IPS DF 4.7 (cell line): ENCODE measurements at regions not wholly inside any gene's neighbourhood (a gene's known extent, or its start where the extent isn't known, plus 50 kb on each side); places are given as distances from the start of the nearest gene placed in this dataset.
A peak's percentile ranks its signal among the peaks of the same experiment; 100 is the strongest.
"Not testable (repeated sequence)": the region's sequence is repeated elsewhere in the genome, so short reads cannot be mapped to it uniquely, and the experiment has no call there.

ENCODE experiments used
- DNase-seq: peaks from one replicate; pipeline ENCODE4 v3.0.0-alpha.2; 2013; ENCODE audit warnings: low spot score; ENCODE audit errors: extremely low read depth

DNA sequence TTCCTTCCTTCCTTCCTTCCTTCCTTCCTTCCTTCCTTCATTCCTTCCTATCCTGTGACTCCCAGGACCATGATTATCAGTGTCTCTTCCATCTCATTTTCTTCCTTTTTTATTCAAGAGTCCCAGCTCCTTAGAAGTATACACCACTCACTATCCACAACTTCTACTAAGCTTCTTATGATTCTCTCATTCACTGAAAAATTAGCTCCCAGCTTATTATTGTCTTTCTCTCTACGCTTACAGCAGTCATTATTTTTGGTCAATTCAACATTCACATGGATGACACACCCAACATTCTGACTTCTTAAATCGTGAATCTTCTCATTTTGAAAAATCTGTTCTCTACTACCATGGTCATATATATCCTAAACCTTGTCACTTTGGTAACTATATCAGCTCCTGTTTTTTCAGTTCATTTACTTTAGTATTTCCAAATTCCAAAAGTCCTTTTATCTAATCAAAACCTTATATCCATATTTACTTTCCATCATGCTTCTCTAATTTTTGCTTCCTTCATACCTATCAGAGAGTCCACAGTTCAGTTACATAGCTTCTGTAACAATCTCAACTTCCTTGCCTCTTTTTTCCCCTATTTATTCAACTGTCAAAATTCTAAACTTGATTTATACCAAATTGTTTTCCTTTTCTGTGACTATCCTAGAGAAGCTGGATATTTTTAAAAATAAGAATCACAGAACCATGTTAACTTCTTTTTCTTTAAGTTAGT, 677.5 kb downstream of the RAPGEF2 start:
- DNase-seq, result no peak

DNA sequence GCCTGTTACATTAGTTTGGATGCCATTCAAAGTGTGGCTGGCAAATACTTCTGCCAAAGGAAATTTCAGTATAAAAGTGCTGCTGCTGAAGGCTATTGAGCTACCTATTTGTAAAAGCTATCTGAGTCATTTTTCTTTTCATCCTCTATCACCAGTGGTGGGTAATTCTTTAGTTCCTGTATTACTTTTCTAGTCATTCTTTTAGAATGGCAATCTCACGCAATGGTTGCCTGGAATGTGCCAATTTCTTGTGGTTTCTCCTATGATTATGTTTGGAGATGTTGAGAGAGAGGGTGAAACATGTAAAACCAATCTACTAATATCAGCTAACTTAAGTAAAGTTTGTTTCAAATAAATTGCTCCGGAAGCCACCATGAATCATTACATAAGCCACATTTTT, 685.0 kb downstream of the RAPGEF2 start:
- no peak for DNase-seq

DNA sequence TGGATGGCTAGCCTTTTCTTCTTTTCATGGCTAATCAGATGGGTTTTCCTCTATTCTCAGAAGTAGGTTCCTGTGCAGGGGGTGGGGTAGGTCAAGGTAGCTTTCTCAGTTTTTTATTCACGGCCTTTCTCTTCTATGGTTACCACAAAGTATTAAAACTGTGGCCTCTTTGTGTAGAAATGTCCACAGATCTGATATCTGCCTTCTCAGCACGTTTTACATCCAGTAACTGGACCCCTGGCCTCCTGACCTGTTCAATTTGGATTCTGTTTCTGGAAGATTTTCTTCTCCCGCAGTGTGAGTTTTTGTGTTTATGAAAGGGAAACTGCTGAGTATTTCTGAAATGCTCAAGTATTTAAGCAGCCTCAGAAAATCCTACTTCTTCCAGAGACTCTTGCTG, 688.5 kb downstream of the RAPGEF2 start:
- DNase-seq, result no peak

DNA sequence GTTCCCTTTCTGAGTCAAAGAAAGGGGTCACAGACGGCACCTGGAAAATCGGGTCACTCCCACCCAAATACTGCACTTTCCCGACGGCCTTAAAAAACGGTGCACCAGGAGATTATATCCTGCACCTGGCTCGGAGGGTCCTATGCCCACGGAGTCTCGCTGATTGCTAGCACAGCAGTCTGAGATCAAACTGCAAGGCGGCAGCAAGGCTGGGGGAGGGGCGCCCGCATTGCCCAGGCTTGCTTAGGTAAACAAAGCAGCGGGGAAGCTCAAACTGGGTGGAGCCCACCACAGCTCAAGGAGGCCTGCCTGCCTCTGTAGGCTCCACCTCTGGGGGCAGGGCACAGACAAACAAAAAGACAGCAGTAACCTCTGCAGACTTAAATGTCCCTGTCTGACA, 701.7 kb downstream of the RAPGEF2 start:
- DNase-seq, result not testable (repeated sequence)

DNA sequence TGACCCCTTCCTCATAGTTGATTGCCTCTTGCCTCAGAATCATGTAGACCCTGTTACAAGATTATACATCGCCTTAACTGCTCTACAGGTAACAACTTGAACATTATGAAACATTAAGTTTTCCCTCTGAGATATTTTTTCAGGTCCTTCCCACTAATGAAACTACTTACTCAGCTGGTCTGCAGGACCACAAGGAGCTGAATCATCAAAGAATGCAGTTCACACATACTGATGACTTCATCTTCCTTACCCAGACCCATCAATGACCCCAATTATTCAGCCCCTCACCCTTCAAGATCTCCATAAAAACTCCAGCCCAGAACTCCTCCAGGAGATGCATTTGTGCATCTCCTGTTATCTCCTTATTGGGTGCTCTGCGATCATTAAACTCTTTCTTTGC, 720.9 kb downstream of the RAPGEF2 start:
- DNase-seq, result no peak

DNA sequence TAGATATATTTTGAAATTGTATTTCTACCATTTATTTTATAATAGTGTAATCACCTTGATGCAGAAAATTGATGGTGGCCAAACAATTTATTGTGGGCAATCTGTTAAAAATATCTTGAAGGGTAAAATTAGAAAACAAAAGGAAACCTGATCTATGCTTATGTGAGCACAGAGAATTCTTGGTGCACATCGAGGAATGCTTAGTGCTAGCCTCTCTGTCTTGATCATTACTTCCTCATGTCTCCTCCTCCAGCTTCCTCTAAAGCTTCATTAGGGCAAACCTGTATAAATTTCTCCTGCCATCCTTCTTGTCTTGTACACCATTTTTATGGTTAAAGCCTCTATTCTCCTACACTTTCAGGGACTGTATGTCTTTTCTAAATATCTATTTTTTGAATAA, 725.8 kb downstream of the RAPGEF2 start:
- DNase-seq, result no peak

DNA sequence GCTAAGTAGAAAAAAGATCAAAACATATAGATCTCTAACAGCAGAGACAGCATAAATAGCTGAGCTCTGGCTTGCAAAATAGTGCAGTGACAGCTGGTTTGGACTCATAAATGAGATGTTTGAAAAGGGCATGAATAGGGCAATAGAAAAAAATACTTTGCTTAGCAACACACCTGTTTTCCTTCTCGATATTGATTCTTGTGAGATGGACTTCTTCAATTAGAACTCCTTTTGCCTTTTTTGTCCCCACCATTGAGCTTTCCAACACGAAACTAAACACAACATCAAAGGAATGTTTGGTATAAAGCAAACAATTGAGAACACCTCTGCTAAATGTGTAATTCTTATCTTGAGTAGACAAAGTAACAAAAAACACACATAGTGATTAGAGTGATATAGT, 726.3 kb downstream of the RAPGEF2 start:
- no peak for DNase-seq

DNA sequence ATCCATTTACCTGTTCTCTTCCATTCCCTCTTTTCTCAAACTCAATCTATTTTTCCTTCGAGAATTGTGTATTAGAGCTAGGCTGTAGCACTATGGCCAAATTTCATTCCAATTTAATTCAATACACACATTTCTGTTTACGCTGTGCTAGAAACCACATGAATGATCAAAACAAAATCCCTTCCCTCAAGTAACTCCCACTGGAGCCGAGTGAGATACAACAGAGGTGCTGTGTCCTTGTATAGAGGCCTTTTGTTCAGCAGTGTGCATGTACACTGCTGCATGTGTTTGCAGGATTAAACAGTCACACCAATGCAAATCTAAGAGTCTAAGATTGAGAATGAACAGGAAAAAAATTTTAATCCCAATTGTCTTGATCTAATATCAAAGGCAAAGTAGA, 734.2 kb downstream of the RAPGEF2 start:
- no peak for DNase-seq

DNA sequence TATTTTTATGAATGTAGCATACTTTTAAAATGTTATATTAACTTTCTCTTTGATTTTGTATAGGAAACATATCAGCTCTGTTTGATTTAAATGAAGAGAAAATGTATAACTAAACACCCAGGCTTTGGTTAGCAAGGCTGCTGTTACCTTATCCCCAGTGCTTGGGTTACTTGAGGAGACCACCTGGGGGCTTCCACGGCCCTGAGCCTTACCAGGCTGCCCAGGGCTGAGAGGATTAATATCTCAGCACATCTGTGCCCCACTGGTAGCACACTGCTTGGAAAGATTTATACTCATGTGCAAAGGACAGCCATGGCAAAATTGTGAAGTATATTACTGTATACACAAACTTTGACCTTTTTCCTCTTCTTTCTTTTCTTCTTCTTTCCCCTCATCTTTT, 752.9 kb downstream of the RAPGEF2 start:
- no peak for DNase-seq

DNA sequence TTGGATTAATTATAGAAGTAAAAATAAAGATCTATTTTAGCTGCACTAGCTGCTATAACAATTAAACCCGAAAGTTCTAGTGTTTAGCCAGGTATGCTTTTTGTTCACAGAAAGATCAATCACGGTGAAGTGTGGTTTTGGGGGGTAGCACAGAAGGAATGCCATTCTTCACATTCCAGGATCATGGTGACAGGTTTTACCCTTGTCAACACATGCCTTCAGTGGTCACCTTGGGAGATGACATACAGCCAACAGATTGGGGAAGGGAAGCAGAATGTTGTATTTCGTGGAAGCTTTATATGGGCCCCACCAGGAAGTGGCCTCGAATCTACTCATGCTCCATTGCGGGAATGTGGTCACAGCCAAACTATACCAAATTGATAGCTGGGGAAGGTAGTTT, 753.6 kb downstream of the RAPGEF2 start:
- DNase-seq, result peak; percentile 5

DNA sequence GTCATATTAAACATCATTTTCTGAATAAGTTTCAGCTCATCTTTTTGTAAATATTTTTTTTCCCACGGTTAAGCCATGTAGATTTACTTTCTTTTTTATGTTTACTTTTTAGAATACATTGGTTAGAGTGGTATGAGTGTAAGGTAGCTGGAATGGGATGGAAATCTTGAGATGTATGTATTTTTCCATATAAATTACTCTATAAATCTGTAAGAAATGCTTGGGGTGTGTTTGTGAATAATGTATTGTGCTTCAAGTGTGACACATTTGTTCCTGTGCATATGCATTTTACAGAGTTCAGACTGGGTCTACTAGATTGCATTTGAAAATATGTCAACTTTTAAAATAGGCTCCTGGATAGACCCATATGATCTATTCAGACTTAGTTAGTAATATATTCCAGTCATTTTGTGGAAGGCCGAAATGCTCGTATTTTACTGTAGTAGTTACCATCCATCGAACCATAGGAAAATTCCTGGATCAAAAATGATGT, 756.8 kb downstream of the RAPGEF2 start:
- DNase-seq, result no peak

DNA sequence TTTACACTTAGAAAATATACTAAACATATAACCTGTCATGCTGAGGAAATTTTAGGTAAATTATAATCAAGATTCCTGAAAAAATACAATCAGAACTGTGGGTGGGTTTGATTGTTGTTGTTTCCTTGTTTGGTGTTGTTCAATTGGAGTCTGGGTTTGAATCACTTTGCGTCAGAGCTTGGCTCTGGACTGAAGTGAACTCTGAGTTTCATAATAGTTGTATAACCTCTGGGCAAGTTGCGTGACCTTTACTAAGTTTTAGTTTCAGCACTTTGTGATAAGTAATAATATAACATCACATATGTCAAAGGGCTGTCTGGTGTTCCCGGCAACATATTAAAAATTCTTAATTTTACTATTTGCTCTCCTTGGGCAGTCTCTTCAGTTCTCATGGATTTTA, 758.1 kb downstream of the RAPGEF2 start:
- DNase-seq, result no peak

DNA sequence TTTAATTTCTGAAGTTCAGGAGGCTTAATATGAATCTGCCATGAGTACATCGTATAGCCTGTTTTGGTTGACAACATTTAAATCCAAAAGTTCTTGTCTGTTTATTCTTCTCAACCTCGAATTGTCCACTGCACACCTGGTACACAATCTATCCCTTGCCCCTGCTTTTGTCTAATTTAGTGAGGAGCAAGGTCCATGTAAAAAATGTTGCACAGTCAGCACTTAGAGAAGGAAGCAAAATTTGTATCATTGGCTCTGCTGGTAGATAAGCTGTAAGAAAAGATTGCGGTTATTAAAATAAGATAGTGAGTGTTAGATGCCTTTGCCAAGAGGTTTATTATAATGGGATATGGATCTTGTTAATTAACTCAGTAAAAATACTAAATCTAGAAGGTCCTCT, 761.5 kb downstream of the RAPGEF2 start:
- no peak for DNase-seq

DNA sequence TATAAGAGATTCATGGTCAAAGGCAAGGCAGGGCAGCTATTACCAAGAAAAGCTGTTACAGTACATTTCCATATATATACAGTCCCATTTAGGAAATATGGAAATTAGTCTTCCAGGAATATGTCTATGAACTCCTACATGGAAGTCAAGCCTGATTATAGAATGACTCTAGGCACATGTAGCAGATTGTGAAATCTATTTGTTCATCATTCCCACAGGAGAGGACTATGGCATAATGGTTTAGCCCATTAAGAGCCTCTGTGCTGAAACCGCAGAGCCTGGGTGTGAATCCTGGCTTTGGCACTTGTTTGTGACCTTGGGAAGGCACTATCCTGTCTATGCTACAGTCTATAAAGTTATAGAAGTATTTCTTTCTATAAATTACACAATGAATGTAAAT, 764.8 kb downstream of the RAPGEF2 start:
- DNase-seq, result no peak

DNA sequence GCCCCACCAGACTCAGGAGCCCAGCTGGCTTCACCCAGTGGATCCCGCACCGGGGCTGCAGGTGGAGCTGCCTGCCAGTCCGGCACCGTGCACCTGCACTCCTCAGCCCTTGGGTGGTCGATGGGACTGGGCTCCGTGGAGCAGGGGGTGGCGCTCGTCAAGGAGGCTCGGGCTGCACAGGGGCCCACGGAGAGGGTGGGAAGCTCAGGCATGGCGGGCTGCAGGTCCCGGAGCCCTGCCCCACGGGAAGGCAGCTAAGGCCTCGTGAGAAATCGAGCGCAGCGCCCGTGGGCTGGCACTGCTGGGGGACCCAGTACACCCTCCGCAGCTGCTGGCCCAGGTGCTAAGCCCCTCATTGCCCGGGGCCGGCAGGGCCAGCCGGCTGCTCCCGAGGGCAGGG, 766.1 kb downstream of the RAPGEF2 start:
- DNase-seq, result not testable (repeated sequence)

DNA sequence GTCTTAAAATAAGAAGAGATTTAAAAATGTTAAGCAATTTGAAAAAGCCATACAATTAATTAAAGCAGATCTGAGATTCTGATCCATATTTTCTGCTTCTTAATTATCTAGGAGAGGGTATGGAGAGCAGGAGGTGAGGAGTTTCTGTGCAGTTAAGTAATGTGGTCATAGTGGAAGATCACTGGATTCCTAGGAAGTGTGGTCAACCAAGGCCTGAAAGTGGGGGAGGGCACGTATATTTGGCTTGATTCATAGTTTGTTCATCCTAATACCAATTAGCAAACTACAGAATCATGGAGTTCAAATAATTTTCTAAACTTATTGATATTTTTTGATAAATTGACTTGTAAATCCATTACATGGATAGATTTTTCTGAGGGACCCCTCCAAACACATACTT, 768.3 kb downstream of the RAPGEF2 start:
- no peak for DNase-seq

DNA sequence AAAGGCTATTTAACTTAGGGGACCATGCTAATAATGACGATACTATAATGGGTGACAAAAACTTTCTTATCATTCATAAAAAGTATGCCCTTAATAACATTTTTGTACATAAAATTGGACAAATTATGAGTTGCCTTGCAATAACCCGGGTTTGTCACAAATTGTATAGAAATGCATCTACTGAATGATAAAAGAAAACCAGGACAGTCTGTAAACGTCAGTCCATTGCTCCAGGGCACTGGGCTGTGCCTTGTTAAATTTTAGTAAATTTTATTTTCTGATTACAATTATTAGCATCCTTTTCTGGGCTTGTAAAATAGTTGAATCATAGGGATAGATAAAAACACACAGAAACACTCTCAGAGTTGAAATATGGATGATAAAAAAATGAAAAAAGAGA, 778.3 kb downstream of the RAPGEF2 start:
- no peak for DNase-seq

DNA sequence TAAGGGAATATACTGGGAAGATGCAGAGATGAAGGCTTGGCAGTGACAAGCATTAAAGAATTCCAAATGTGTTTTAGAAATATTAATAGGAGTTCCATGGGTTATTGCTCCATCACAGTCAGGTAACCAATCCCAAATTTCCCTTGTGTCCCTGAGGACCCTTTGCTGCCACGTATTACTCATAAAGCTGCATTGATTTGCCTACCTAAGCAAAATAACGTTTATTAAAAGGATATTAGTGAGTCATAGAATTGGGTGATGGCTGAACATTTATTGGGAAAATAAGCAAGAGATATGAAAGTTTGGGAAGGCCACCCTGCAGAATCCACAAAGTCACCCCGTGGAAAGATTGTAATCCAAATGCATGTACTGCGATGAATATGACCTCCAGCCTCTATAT, 782.1 kb downstream of the RAPGEF2 start:
- no peak for DNase-seq

DNA sequence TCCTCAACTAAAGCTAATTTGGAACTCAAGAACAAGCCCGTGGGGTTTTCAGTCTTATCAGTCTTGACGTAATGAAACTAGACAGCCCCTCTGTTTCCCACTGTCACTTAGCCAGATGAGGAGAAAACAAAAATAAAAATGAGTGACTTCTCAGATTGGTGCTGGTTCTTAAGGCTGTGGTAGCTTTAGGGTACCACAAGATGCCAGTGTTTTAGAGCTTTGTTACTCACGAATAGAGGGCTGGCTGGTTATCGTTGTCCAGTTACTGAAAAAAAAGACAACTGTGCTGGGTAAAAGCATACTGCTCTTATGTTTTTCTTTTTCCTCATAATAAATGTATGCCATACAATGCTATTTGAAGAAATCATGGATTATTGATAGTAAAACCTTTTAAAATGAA, 796.7 kb downstream of the RAPGEF2 start:
- no peak for DNase-seq

DNA sequence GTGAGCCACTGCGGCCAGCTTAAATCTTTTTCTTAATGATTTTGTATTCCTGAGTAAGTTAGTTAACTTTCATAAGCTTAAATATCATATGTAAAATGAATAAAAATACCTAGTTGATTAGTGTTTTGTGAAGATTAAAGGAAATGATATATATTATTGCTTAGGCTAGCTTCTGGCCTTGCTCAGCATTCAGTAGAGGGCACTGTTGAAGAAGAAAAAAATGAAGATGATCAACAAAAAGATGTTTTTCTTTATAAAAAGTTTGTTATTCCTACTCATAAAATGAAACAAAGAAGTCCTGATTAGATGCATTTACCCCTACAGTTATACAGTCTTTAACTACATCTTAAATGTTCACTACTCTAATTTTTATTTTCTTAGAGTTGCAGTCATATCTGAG, 797.7 kb downstream of the RAPGEF2 start:
- no peak for DNase-seq

DNA sequence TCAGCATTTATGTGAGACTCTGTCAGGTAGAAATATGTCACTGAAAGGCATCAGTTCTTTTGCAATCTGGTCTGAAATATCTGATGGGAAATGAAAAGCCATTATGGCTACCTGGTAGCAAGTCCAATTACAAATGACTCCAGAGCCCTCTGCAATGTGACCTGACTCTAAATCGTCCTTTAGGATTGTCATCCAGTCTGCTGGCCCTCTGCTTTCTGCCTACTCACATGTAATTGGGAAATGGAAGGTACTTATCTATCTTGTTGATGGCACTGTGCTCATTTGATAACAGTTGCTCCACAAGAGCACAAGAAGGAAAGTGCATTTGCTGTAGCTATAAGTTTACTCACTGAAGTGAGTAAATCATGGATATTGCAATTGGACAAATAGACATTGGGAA, 799.8 kb downstream of the RAPGEF2 start:
- DNase-seq, result no peak

DNA sequence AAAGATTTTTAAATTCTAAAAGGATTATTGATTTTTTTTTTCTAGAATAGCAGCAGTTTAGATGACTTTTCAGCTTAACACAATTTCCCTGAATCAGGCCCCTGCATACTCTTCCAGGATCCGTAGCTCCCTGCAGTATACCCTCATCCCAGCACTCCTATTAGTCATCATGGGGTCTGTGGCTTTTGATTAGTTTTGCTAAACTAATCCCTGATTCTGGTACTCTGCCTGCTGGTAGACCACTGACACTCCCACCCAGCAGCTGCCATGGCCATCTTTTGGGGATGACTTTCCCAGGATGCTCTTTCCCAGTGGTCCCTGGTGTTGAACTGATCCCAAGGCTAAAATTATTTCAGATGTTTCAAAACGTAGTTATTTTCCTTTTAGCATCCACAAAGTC, 802.0 kb downstream of the RAPGEF2 start:
- DNase-seq, result no peak

DNA sequence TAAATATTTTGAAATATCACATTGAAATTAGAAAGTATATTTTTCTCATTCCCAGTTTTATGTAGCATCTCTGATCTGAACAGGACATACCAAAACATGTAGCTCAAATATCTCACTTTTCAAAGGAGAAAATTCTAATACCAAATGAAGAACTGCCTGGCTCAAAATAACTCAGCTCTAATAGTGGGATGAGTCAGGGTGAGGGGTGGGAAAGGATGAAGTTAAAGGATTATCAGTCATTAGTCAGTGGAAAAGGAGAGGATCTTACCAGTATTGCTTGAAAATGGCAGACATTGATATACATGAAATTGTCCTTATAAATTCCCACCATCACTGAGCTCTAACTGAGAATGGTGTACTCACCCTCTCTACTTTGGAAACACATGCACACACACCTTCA, 803.2 kb downstream of the RAPGEF2 start:
- no peak for DNase-seq

DNA sequence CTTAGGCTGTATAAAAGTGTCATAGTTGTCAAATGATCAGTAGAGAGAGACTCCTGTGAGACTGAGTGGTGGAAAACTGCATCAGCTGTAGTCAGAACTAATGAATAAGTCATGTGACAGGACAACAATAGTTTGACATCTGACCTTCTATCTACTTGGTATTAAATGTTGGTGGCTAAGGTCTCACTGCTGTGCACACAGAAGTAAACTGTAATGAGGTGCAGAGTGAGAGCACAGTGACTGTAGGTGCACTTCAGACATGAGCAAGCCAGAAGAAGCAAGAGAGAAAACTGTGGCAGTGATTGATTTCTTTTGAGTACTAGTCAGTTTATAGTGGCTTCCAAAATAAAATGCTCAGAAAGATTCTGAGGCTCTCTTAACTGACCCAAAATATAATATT, 803.6 kb downstream of the RAPGEF2 start:
- DNase-seq, result no peak
